IMR-90 (cell line): ENCODE measurements at regions not wholly inside any gene's neighbourhood (a gene's known extent, or its start where the extent isn't known, plus 50 kb on each side); places are given as distances from the start of the nearest gene placed in this dataset.

Experiments
- ATAC-seq: fragments of 200-7000 bp; cut with Tn5 transposase; 2 replicates; pipeline ENCODE4 v1.9.1; 2020; ENCODE audit warnings: low read depth, mild to moderate bottlenecking, moderate library complexity
- BruUV-seq: library from RNA; stranded (reverse); fragments of 400-500 nt; replicated peaks from 2 replicates; lab custom pipeline; 2021; lab: Mats Ljungman, UMichigan
- CTCF ChIA-PET: fragments of 300-600 bp; formaldehyde crosslinking; extraction: SDS; loops from one replicate; lab custom pipeline; 2021; ENCODE audit warnings: antibody characterized with exemption; lab: Yijun Ruan, JAX
- POLR2A ChIA-PET: fragments of 300-600 bp; sonication (Branson Sonifier 250); formaldehyde crosslinking; loops from one replicate; lab custom pipeline; 2022; ENCODE audit warnings: antibody characterized with exemption; ENCODE audit not compliant: unreplicated experiment; lab: Charles Lee
- DNase-seq: peaks from one replicate; pipeline ENCODE4 v3.0.0; 2013
- H2AFZ ChIP-seq: replicated peaks from 2 replicates; pipeline ENCODE3; 2013; ENCODE audit warnings: low read length, mild to moderate bottlenecking; ENCODE audit not compliant: poor library complexity
- H2AK5ac ChIP-seq: 2 replicates; pipeline ENCODE4 v1.6.1; 2013; ENCODE audit warnings: low read depth, low read length, inconsistent platforms
- H2AK9ac ChIP-seq: replicated peaks from 2 replicates; pipeline ENCODE3; 2013; ENCODE audit warnings: mild to moderate bottlenecking, low read depth, low read length, moderate library complexity; ENCODE audit not compliant: poor library complexity
- H2BK120ac ChIP-seq: 2 replicates; pipeline ENCODE4 v1.6.1; 2013; ENCODE audit warnings: low read depth, low read length, inconsistent platforms
- H2BK15ac ChIP-seq: 3 replicates; pipeline ENCODE4 v1.6.1; 2013; ENCODE audit warnings: low read depth, low read length, inconsistent platforms
- H2BK20ac ChIP-seq: 2 replicates; pipeline ENCODE4 v1.6.1; 2013; ENCODE audit warnings: low read depth, mild to moderate bottlenecking, inconsistent platforms, low read length, moderate library complexity
- H2BK5ac ChIP-seq: 2 replicates; pipeline ENCODE4 v1.6.1; 2013; ENCODE audit warnings: mild to moderate bottlenecking, low read depth, low read length, inconsistent platforms; ENCODE audit not compliant: poor library complexity, severe bottlenecking
- H3K14ac ChIP-seq: replicated peaks from 2 replicates; pipeline ENCODE4 v1.6.1; 2013; ENCODE audit warnings: low read depth, low read length, inconsistent platforms
- H3K18ac ChIP-seq: 2 replicates; pipeline ENCODE4 v1.6.1; 2013; ENCODE audit warnings: low read depth, low read length, control low read depth
- H3K23ac ChIP-seq: 2 replicates; pipeline ENCODE4 v1.6.1; 2013; ENCODE audit warnings: low read depth, low read length, inconsistent platforms
- H3K27ac ChIP-seq: 2 replicates; pipeline ENCODE4 v1.5.1; 2013; ENCODE audit warnings: mild to moderate bottlenecking, control low read depth, low read length; ENCODE audit not compliant: insufficient read depth
- H3K27me3 ChIP-seq: 2 replicates; pipeline ENCODE4 v1.6.1; 2013; ENCODE audit warnings: low read length; ENCODE audit not compliant: control insufficient read depth, insufficient read depth
- H3K36me3 ChIP-seq: 2 replicates; pipeline ENCODE4 v1.6.1; 2013; ENCODE audit warnings: low read length, mixed read lengths; ENCODE audit not compliant: control insufficient read depth, insufficient read depth
- H3K4ac ChIP-seq: 2 replicates; pipeline ENCODE4 v1.6.1; 2013; ENCODE audit warnings: low read depth, low read length, inconsistent platforms
- H3K4me1 ChIP-seq: 2 replicates; pipeline ENCODE4 v1.6.1; 2013; ENCODE audit warnings: low read length, mixed read lengths; ENCODE audit not compliant: control insufficient read depth, insufficient read depth
- H3K4me2 ChIP-seq: 2 replicates; pipeline ENCODE4 v1.6.1; 2013; ENCODE audit warnings: low read depth, mild to moderate bottlenecking, control low read depth, low read length, moderate library complexity
- H3K4me3 ChIP-seq: 2 replicates; pipeline ENCODE4 v1.5.1; 2013; ENCODE audit warnings: low read depth, mild to moderate bottlenecking, control low read depth, low read length, moderate library complexity; ENCODE audit not compliant: insufficient read depth
- H3K56ac ChIP-seq: 2 replicates; pipeline ENCODE4 v1.6.1; 2013; ENCODE audit warnings: low read length, inconsistent platforms; ENCODE audit not compliant: insufficient read depth; ENCODE audit errors: extremely low read depth
- H3K79me1 ChIP-seq, 2 experiments: 2 replicates each; pipeline ENCODE4 v1.6.1; 2013; ENCODE audit warnings: low read length in 2 of 2, inconsistent platforms in 1 of 2, low read depth in 1 of 2
- H3K9ac ChIP-seq: 2 replicates; pipeline ENCODE4 v1.6.1; 2013; ENCODE audit warnings: low read depth, low read length, control low read depth
- H3K9me1 ChIP-seq: 2 replicates; pipeline ENCODE4 v1.6.1; 2013; ENCODE audit warnings: low read length, inconsistent platforms; ENCODE audit not compliant: insufficient read depth
- H3K9me3 ChIP-seq: 2 replicates; pipeline ENCODE4 v1.6.1; 2013; ENCODE audit warnings: low read length; ENCODE audit not compliant: control insufficient read depth, insufficient read depth
- H4K20me1 ChIP-seq: 2 replicates; pipeline ENCODE4 v1.6.1; 2013; ENCODE audit warnings: low read length, inconsistent platforms; ENCODE audit not compliant: insufficient read depth
- H4K5ac ChIP-seq: 2 replicates; pipeline ENCODE4 v1.6.1; 2013; ENCODE audit warnings: mild to moderate bottlenecking, low read depth, low read length, control low read depth
- H4K8ac ChIP-seq, 2 experiments: 2 replicates each; pipeline ENCODE4 v1.6.1; 2013; ENCODE audit warnings: low read depth in 2 of 2, low read length in 2 of 2, control low read depth in 1 of 2, inconsistent platforms in 1 of 2
- H4K91ac ChIP-seq: 2 replicates; pipeline ENCODE4 v1.6.1; 2013; ENCODE audit warnings: low read depth, low read length, inconsistent platforms; ENCODE audit not compliant: insufficient read depth
- BHLHE40 ChIP-seq: fragments of 150-350 bp; IDR thresholded peaks from 2 replicates; pipeline ENCODE4 v1.6.1; 2016; ENCODE audit warnings: mild to moderate bottlenecking, low read depth, low read length
- CEBPB ChIP-seq: IDR thresholded peaks from 2 replicates; pipeline ENCODE4 v1.6.1; 2012; ENCODE audit warnings: low read depth, low read length, improper control_type of control experiment
- CHD1 ChIP-seq: IDR thresholded peaks from 2 replicates; pipeline ENCODE4 v1.6.1; 2012; ENCODE audit warnings: low read depth, low read length, improper control_type of control experiment
- CTCF ChIP-seq: conservative IDR thresholded peaks from 2 replicates; pipeline ENCODE4 v1.5.1; 2012; ENCODE audit warnings: mild to moderate bottlenecking, low read depth, low read length, improper control_type of control experiment
- ELK1 ChIP-seq: fragments of 150-350 bp; IDR thresholded peaks from 2 replicates; pipeline ENCODE4 v1.6.1; 2016; ENCODE audit warnings: low read depth, mild to moderate bottlenecking, low read length, moderate library complexity, borderline replicate concordance
- FOS ChIP-seq: fragments of 150-350 bp; IDR thresholded peaks from 2 replicates; pipeline ENCODE4 v1.6.1; 2016; ENCODE audit warnings: low read depth, low read length
- MAFK ChIP-seq: IDR thresholded peaks from 2 replicates; pipeline ENCODE4 v1.6.1; 2012; ENCODE audit warnings: low read depth, low read length, improper control_type of control experiment
- MAZ ChIP-seq: IDR thresholded peaks from 2 replicates; pipeline ENCODE4 v1.6.1; 2012; ENCODE audit warnings: low read depth, mild to moderate bottlenecking, low read length, improper control_type of control experiment, moderate library complexity, borderline replicate concordance
- MXI1 ChIP-seq: IDR thresholded peaks from 2 replicates; pipeline ENCODE4 v1.6.1; 2012; ENCODE audit warnings: low read depth, mild to moderate bottlenecking, low read length, moderate library complexity, borderline replicate concordance
- NFE2L2 ChIP-seq: fragments of 150-350 bp; IDR thresholded peaks from 2 replicates; pipeline ENCODE4 v1.6.1; 2016; ENCODE audit warnings: low read depth, mild to moderate bottlenecking, low read length
- POLR2A ChIP-seq: IDR thresholded peaks from 2 replicates; pipeline ENCODE4 v1.6.1; 2012; ENCODE audit warnings: mild to moderate bottlenecking, low read depth, low read length
- RAD21 ChIP-seq: IDR thresholded peaks from 2 replicates; pipeline ENCODE4 v1.6.1; 2012; ENCODE audit warnings: low read length, improper control_type of control experiment
- RCOR1 ChIP-seq: IDR thresholded peaks from 2 replicates; pipeline ENCODE4 v1.6.1; 2012; ENCODE audit warnings: mild to moderate bottlenecking, low read length, improper control_type of control experiment; ENCODE audit not compliant: insufficient replicate concordance
- RFX5 ChIP-seq: IDR thresholded peaks from 2 replicates; pipeline ENCODE4 v1.8.0; 2012; ENCODE audit warnings: low read depth, mild to moderate bottlenecking, low read length, moderate library complexity
- SMC3 ChIP-seq: fragments of 150-350 bp; IDR thresholded peaks from 2 replicates; pipeline ENCODE4 v1.6.1; 2016; ENCODE audit warnings: low read depth, mild to moderate bottlenecking, antibody characterized with exemption, low read length, moderate library complexity
- USF2 ChIP-seq: fragments of 150-350 bp; IDR thresholded peaks from 2 replicates; pipeline ENCODE4 v1.6.1; 2017; ENCODE audit warnings: mild to moderate bottlenecking, antibody characterized with exemption, low read length, low read depth
- WGBS, 2 experiments: methylation state at CpG; one replicate each; pipeline versions ENCODE4 v1.1.5 to v1.1.7; 2013; ENCODE audit warnings: missing lambda C conversion rate in 2 of 2; ENCODE audit not compliant: insufficient read length in 1 of 2; ENCODE audit errors: extremely low coverage in 2 of 2; 5-methylcytosine and 5-hydroxymethylcytosine counted together
- dilution Hi-C: fragments of 300-500 bp; cut with HindIII; formaldehyde crosslinking; loops from one replicate; pipeline ENCODE4 v1.14.3; 2018; ENCODE audit warnings: low sequenced_read_pairs; ENCODE audit not compliant: unreplicated experiment
- in situ Hi-C: fragments of 300-500 bp; cut with MboI; formaldehyde crosslinking; loops from 3 replicates; pipeline ENCODE4 v1.14.3; 2019; ENCODE audit warnings: low sequenced_read_pairs, inconsistent platforms, mixed read lengths
- intact Hi-C: fragments of 100-400 bp; cut with micrococcal nuclease; formaldehyde crosslinking; loops from 2 replicates; pipeline ENCODE4 v1.10.0; 2022

GRCh38 chr11:109506115-109506514 is 84.1 kb downstream of the C11orf87 start:
- WGBS, 2 experiments = 17% methylated on average over 1 of the region's 3 CpGs; no CpG with 5 or more reads in 1 of the 2 experiments
- H4K5ac ChIP-seq = no peak overlapping the region
- H4K20me1 ChIP-seq = no peaks in the 10 kb centered on the region
- H3K9me3 ChIP-seq = no peaks in the 10 kb centered on the region
- ATAC-seq (no peak), DNase-seq (no peak)
- H2BK120ac ChIP-seq = no peak overlapping the region
- no peak overlapping the region for H2AK5ac ChIP-seq
- H3K27ac ChIP-seq = no peak overlapping the region
- intact Hi-C loops (no loop called here), dilution Hi-C loops (no loop called here), in situ Hi-C loops (no loop called here)
- CTCF ChIA-PET = no interaction called here
- no peak overlapping the region for H3K9ac ChIP-seq
- H3K36me3 ChIP-seq = no peaks in the 10 kb centered on the region
- H3K4me2 ChIP-seq = no peak overlapping the region
- no peak overlapping the region for H3K56ac ChIP-seq
- H3K27me3 ChIP-seq = no peaks in the 10 kb centered on the region
- H3K79me1 ChIP-seq = no peaks in the 10 kb centered on the region
- no peak overlapping the region for H2BK5ac ChIP-seq
- no peak overlapping the region for H2BK15ac ChIP-seq
- H3K4me3 ChIP-seq = no peak overlapping the region
- no peak overlapping the region for H4K8ac ChIP-seq
- H4K91ac ChIP-seq = no peak overlapping the region
- no peak overlapping the region for H2AK9ac ChIP-seq
- no TSS peak for BruUV-seq
- no peak overlapping the region for H2AFZ ChIP-seq
- H3K14ac ChIP-seq = no peak overlapping the region
- POLR2A ChIA-PET = no interaction called here
- no peak overlapping the region for H3K23ac ChIP-seq
- H3K18ac ChIP-seq = no peak overlapping the region
- H3K4me1 ChIP-seq = no peaks in the 10 kb centered on the region
- TF ChIP-seq MAZ (no peak), MXI1 (no peak), CTCF (no peak), USF2 (no peak), MAFK (no peak), ELK1 (no peak), NFE2L2 (no peak), RCOR1 (no peak), RAD21 (no peak), CHD1 (no peak), BHLHE40 (no peak), POLR2A (no peak), SMC3 (no peak), CEBPB (no peak), FOS (no peak), RFX5 (no peak)
- no peak overlapping the region for H2BK20ac ChIP-seq
- H3K4ac ChIP-seq = no peak overlapping the region
- no peaks in the 10 kb centered on the region for H3K9me1 ChIP-seq
